ENCODE measurements at regions not wholly inside any gene's neighbourhood (a gene's known extent, or its start where the extent isn't known, plus 50 kb on each side); places are given as distances from the start of the nearest gene placed in this dataset.
"Not testable (repeated sequence)": the region's sequence is repeated elsewhere in the genome, so short reads cannot be mapped to it uniquely, and the experiment has no call there.

DNA sequence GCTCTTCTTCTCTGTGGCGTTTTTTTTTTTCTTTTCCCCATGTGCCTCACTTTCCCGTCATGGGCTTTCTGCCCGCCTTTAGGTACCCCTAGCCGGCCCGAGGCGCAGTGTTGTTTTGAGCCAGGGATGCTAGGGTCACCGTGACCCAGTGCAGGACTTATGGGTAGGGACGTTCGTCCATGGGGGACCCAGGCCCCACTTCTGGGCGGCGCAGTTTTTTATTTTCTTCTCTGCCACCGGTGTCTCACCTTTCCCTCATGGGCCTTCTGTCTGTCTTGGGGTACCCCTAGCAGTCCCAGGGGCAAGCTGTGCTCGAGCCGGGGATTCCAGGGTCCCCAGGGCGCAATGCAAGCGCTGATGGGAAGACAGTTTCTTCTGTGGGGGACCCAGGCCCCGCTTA lies 3705.7 kb upstream of the OR11H1 start:
- TF ChIP-seq, protein P1, sequence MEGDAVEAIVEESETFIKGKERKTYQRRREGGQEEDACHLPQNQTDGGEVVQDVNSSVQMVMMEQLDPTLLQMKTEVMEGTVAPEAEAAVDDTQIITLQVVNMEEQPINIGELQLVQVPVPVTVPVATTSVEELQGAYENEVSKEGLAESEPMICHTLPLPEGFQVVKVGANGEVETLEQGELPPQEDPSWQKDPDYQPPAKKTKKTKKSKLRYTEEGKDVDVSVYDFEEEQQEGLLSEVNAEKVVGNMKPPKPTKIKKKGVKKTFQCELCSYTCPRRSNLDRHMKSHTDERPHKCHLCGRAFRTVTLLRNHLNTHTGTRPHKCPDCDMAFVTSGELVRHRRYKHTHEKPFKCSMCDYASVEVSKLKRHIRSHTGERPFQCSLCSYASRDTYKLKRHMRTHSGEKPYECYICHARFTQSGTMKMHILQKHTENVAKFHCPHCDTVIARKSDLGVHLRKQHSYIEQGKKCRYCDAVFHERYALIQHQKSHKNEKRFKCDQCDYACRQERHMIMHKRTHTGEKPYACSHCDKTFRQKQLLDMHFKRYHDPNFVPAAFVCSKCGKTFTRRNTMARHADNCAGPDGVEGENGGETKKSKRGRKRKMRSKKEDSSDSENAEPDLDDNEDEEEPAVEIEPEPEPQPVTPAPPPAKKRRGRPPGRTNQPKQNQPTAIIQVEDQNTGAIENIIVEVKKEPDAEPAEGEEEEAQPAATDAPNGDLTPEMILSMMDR (IDR thresholded peaks at IDR 0.05), result not testable (repeated sequence)
- not testable (repeated sequence) for TF ChIP-seq POLR2A (IDR thresholded peaks at IDR 0.05)

All from vagina (tissue), 2 donors.